CD4-positive, CD25-positive, alpha-beta regulatory T cell (primary cell): ENCODE measurements at regions not wholly inside any gene's neighbourhood (a gene's known extent, or its start where the extent isn't known, plus 50 kb on each side); places are given as distances from the start of the nearest gene placed in this dataset.
A peak's percentile ranks its signal among the peaks of the same experiment; 100 is the strongest.
"Not testable (repeated sequence)": the region's sequence is repeated elsewhere in the genome, so short reads cannot be mapped to it uniquely, and the experiment has no call there.

Experiments used
- ATAC-seq, 2 donors: fragments of 150-1000 bp; cut with Tn5 transposase; one replicate each; pipeline ENCODE4 v1.10.0; 2021; ENCODE audit warnings: low read depth in 2 of 2, moderate number of reproducible peaks in 2 of 2, moderate library complexity in 1 of 2
- DNase-seq, 3 donors: peaks; one replicate each; pipeline versions ENCODE4 v3.0.0 to v3.0.0-alpha.2; 2012 to 2022; ENCODE audit warnings: mixed read lengths in 1 of 3
- H3K27ac ChIP-seq: one replicate; pipeline ENCODE4 v1.7.0; 2013; ENCODE audit warnings: mild to moderate bottlenecking, low read length; ENCODE audit not compliant: insufficient read depth, poor library complexity, severe bottlenecking
- H3K27me3 ChIP-seq: one replicate; pipeline ENCODE4 v1.7.0; 2013; ENCODE audit warnings: low read length; ENCODE audit not compliant: control insufficient read depth, insufficient read depth
- H3K36me3 ChIP-seq: one replicate; pipeline ENCODE4 v1.7.0; 2013; ENCODE audit warnings: mild to moderate bottlenecking, low read length, moderate library complexity; ENCODE audit not compliant: control insufficient read depth, insufficient read depth
- H3K4me1 ChIP-seq: 2 replicates; pipeline ENCODE4 v1.7.0; 2013; ENCODE audit warnings: mild to moderate bottlenecking, low read length; ENCODE audit not compliant: insufficient read depth, control insufficient read depth, poor library complexity, severe bottlenecking
- H3K4me3 ChIP-seq: one replicate; pipeline ENCODE4 v1.7.0; 2013; ENCODE audit warnings: low read depth, mild to moderate bottlenecking, low read length, moderate library complexity
- H3K9me3 ChIP-seq, 2 experiments: 1 replicate in 1 of 2; 2 replicates in 1 of 2; pipeline ENCODE4 v1.7.0; 2013; ENCODE audit warnings: low read length in 2 of 2, mild to moderate bottlenecking in 1 of 2, moderate library complexity in 1 of 2; ENCODE audit not compliant: control insufficient read depth in 2 of 2
- H3K27ac Mint-ChIP-seq, 3 donors: one replicate each; pipeline ENCODE4 v1.8.0; 2020 to 2022; ENCODE audit warnings: mild to moderate bottlenecking in 3 of 3, mixed read lengths in 3 of 3, moderate library complexity in 2 of 3
- H3K27me3 Mint-ChIP-seq: one replicate; pipeline ENCODE4 v1.8.0; 2022; ENCODE audit warnings: mild to moderate bottlenecking, mixed read lengths
- H3K36me3 Mint-ChIP-seq: one replicate; pipeline ENCODE4 v1.8.0; 2020; ENCODE audit warnings: mixed read lengths
- H3K4me1 Mint-ChIP-seq, 4 donors: one replicate each; pipeline ENCODE4 v1.8.0; 2020 to 2022; ENCODE audit warnings: mixed read lengths in 4 of 4, mild to moderate bottlenecking in 1 of 4
- H3K4me3 Mint-ChIP-seq, 4 donors: one replicate each; pipeline ENCODE4 v1.8.0; 2020 to 2022; ENCODE audit warnings: mild to moderate bottlenecking in 4 of 4, mixed read lengths in 4 of 4, moderate library complexity in 3 of 4
- H3K9me3 Mint-ChIP-seq, 7 donors: one replicate each; pipeline ENCODE4 v1.8.0; 2020 to 2022; ENCODE audit warnings: mixed read lengths in 7 of 7, mild to moderate bottlenecking in 3 of 7, moderate library complexity in 2 of 7

DNA sequence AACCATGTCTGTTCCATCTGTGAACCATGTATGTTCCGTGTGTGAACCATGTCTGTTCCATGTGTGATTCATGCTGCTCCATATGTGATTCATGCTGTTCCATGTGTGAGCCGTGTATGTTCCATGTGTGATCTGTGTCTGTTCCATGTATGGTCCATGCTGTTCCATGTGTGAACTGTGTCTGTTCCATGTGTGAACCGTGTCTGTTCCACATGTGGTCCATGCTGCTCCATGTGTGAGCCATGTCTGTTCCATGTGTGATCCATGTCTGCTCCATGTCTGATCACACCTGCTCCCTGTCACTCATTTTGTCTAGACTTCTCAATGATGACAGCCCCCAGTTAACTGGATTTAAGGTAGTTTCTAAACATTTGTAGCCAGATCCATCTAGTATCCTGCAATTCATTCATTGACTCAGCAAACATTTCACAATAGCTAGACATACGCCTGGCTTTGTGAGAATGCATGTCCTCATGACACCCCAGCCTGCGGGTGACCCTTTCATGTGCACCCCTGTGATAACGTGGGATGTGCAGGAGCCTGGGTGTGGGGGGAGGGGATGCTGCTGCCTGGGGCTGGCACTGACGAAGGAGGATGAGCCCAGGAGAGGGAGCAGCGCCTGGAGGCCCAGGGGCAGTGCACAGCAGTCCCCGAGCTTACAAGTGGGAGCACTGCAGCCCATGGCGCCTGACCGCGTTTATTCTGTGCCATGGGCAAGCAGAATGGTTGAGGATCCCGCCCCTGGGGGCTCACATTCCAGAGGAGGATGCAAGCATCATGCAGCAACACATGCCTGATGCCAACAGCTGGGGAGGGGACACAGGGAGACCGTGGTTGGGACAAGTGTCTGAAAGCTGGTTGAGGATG lies 74.1 kb upstream of the METTL9 start:
- H3K36me3 Mint-ChIP-seq, H3K4me3 ChIP-seq, H3K9me3 ChIP-seq, H3K4me1 Mint-ChIP-seq, H3K4me3 Mint-ChIP-seq, H3K27me3 Mint-ChIP-seq, H3K9me3 Mint-ChIP-seq, H3K27ac ChIP-seq, DNase-seq, ATAC-seq, H3K27me3 ChIP-seq, H3K4me1 ChIP-seq, H3K36me3 ChIP-seq, H3K27ac Mint-ChIP-seq: not testable (repeated sequence)

DNA sequence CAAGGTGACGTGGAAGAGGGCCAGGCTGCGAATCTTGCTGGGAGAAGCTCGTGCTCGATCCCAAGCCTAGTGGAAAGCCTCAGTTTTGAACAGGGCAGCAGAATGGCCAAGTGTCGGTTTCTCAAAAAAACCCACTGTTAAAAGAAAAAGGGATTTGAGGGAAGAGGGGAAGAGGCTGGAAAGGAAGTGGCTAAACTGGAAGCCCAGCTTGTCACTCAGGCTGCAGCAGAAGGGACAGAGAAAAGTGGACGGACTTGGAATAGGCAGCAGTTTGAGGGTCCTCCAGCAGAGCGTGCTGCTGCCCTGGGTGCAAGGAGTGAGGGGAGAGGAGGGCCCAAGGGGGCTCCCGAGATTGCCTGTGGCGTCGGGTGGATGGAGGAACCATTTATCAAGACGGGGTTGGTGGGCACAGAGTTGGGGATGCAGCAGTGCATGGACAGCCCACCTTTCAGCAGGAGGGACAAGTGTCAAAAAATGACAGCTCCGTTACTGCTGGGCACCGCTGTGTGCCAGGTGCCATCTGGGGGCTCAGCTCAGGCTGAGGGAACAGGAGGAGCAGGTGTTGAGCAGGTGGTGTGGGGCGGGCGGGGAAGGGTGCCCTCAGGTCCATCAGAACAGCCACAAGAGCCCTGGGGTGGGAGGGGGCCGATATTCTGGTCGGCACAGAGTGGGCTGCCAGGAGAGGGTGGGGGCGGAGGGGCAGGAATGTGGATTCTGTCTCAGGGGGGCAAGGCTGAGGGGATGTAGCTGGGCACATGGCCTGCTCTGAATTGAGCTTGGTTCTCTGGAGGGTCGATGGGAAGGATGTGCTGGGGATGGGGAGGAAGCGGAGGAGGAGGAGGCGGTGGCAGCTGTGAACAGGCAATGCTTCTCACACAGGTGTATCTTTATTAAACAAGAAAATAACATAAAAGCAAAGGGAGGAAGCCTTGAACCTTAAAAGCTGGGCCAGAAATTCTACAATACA lies 73.1 kb upstream of the METTL9 start:
- H3K36me3 Mint-ChIP-seq, H3K9me3 Mint-ChIP-seq, H3K9me3 ChIP-seq, H3K36me3 ChIP-seq, H3K27ac ChIP-seq, H3K4me1 Mint-ChIP-seq, DNase-seq, H3K27ac Mint-ChIP-seq, ATAC-seq, H3K4me1 ChIP-seq, H3K4me3 ChIP-seq, H3K27me3 ChIP-seq: not testable (repeated sequence)
- Mint-ChIP-seq H3K4me3 (peak overlapping the region in 2 of 4 donors; percentile 2 to 39), H3K27me3 (peaks cover 14% of the 10 kb centered on the region)

DNA sequence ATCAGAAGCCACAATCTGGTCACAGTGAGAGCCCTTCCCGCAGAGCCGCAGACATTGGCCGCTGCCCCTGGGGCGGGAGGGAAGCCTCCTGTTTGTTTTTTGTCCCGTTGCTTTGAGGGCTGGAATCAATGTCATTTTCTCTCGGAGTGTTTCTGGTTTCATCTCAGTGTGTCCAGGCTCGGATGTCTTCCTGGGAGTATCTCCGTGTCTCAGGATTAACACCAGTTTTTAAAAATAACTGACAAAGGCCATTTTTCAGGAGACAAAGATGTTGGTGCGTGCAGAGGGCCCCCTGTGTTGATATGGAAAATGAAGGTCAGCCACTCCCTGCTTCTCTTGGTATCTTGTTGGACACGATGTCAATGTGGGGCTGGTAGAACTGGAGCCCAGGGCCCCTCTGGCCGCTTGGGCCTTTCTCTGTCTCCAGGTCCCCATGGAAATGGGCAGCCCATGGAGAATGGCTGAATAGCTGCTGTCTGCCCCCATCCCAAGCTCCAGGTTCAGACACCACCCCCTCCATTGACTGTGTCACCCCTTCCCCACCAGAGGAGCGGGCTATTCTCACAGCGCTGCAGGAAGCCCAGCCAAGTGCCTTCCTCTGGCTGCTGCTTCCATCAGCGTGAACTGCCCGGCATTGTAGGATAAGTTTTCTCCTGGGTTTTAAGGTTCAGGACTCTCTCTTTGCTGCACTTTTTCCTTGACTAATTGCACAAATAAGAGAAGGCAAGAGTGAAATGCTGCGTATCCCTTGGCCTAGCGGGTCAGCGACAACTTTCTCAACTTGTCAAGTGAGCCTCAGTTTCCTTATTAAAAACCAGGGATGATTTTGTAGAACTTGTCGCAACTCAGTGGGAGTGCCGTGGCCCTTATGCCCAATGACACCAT lies 72.2 kb upstream of the METTL9 start:
- Mint-ChIP-seq H3K4me3 (peak overlapping the region in 1 of 4 donors; percentile 39), H3K9me3 (peaks cover 0 to 1% (median 0%) of the 10 kb centered on the region in 7 donors), H3K27ac (no peak overlapping the region), H3K27me3 (peaks cover 14% of the 10 kb centered on the region), H3K4me1 (no peaks in the 10 kb centered on the region), H3K36me3 (no peaks in the 10 kb centered on the region)
- Histone ChIP-seq H3K4me3 (no peak overlapping the region), H3K4me1 (no peaks in the 10 kb centered on the region), H3K27me3 (no peaks in the 10 kb centered on the region), H3K9me3 (no peaks in the 10 kb centered on the region), H3K36me3 (no peaks in the 10 kb centered on the region), H3K27ac (no peak overlapping the region)
- DNase-seq (no peak), ATAC-seq (no peak)

DNA sequence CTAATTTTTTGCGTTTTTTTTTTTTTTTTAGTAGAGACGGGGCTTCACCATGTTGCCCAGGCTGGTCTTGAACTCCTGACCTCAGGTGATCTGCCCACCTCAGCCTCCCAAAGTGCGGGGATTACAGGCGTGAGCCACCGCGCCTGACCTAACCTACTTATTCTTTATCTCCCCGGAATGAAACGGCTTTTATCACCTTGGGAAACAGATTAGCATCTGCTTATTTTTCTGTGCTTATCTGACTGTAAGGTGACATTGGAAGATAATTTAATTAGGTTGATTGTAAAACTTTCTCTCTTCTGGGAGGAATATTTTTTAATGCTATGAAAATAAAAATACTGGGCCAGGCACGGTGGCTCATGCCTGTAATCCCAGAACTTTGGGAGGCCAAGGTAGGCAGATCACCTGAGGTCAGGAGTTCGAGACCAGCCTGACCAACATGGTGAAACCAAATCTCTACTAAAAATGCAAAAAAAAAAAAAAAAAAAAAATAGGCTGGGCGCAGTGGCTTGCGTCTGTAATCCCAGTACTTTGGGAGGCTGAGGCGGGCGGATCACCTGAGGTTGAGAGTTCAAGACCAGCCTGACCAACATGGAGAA lies 70.2 kb upstream of the METTL9 start:
- Mint-ChIP-seq H3K27me3 (peaks cover 14% of the 10 kb centered on the region), H3K27ac (peak overlapping the region in 1 of 3 donors; percentile 14)
- H3K9me3 ChIP-seq, H3K36me3 Mint-ChIP-seq, H3K27me3 ChIP-seq, ATAC-seq, H3K4me1 Mint-ChIP-seq, H3K36me3 ChIP-seq, H3K27ac ChIP-seq, H3K4me3 ChIP-seq, H3K9me3 Mint-ChIP-seq, H3K4me3 Mint-ChIP-seq, H3K4me1 ChIP-seq, DNase-seq: not testable (repeated sequence)

DNA sequence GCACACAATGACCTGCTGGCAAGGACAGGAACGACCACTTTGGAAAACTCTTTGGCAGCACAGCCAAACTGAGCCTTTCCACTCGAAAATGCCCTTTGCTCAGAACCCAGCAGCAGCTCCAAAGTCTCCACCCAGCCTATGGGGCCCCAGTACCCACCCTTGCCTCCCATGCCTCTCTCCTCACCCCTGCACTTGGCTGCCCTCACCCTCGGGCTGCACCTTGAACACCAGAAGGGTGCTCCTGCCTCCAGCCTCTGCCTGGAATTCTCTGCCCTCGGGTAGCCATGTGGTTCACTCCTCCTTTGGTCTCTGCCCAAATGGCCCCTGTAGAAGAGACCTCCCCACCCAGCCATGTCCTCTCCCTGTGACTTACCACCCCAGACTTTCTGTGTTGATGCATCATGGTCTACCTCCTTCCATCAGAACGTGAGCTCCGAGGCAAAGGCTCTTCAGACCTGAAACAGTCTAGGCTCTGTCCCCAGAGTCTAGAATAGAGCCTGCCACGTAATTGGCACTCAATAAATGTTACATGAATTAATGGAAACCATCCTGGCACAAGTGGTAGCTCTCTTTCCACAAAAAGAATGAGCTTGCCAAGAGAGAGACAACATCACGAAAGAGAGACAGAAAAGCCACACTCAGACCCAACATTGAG lies 68.5 kb upstream of the METTL9 start:
- H3K4me3 ChIP-seq, H3K4me1 ChIP-seq, H3K4me3 Mint-ChIP-seq, H3K36me3 ChIP-seq, H3K27me3 ChIP-seq, ATAC-seq, H3K36me3 Mint-ChIP-seq, H3K9me3 Mint-ChIP-seq, H3K4me1 Mint-ChIP-seq, DNase-seq, H3K27ac Mint-ChIP-seq, H3K27ac ChIP-seq, H3K9me3 ChIP-seq: not testable (repeated sequence)
- H3K27me3 Mint-ChIP-seq = peaks cover 14% of the 10 kb centered on the region

DNA sequence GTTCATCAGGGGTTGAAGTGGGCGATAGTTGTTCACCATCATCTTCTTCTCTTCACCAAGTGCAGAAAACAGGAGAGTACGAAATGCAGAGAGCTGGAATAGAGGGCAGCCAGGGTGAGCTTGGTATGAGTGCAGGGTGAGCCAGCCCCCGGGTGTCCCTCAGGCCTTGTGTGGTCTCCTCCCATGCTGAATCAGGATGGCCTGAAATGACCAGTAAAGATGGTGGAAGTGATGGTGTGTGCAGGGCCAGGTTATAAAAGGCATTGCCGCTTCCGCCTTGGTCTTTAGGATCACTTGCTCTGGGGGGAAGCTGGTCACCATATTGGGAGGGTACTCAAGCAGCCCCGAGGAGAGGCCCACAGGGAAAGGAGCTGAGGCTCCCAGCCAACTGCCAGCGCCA lies 66.4 kb upstream of the METTL9 start:
- not testable (repeated sequence) for H3K27ac ChIP-seq, H3K36me3 ChIP-seq, H3K36me3 Mint-ChIP-seq, H3K4me1 ChIP-seq, H3K27ac Mint-ChIP-seq, H3K27me3 Mint-ChIP-seq, ATAC-seq, H3K4me3 Mint-ChIP-seq, H3K27me3 ChIP-seq, H3K9me3 Mint-ChIP-seq, DNase-seq, H3K4me3 ChIP-seq, H3K4me1 Mint-ChIP-seq, H3K9me3 ChIP-seq

DNA sequence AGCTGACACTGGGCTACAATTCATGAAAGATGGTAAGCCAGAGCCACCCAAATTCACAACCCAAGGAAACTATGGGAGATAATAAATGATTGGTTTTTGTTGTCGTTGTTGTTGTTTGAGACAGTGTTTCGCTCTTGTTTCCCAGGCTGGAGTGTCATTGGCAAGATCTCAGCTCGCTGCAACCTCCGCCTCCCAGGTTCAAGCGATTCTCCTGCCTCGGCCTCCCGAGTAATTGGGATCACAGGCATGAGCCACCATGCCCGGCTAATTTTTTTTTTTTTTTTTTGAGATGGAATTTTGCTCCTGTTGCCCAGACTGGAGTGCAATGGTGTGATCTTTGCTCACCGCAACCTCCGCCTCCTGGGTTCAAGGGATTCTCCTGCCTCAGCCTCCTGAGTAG lies 65.9 kb upstream of the METTL9 start:
- not testable (repeated sequence) for H3K36me3 Mint-ChIP-seq, H3K27ac Mint-ChIP-seq, H3K27me3 ChIP-seq, ATAC-seq, H3K27me3 Mint-ChIP-seq, H3K4me3 ChIP-seq, H3K36me3 ChIP-seq, H3K4me3 Mint-ChIP-seq, H3K4me1 ChIP-seq, H3K9me3 ChIP-seq, H3K27ac ChIP-seq, DNase-seq, H3K9me3 Mint-ChIP-seq, H3K4me1 Mint-ChIP-seq
